C4-2B (cell line): ENCODE measurements at regions not wholly inside any gene's neighbourhood (a gene's known extent, or its start where the extent isn't known, plus 50 kb on each side); places are given as distances from the start of the nearest gene placed in this dataset.

Experiments
- H3K27ac ChIP-seq: fragments of 450-650 bp; 2 replicates; pipeline ENCODE4 v1.5.1; 2017
- ZFX ChIP-seq: fragments of 450-650 bp; IDR thresholded peaks from 2 replicates; pipeline ENCODE4 v1.6.1; 2017
- TF ChIP-seq, protein P1 (sequence below): fragments of 450-650 bp; conservative IDR thresholded peaks from 2 replicates; pipeline ENCODE4 v1.5.1; 2017; ENCODE audit warnings: mild to moderate bottlenecking

DNA sequence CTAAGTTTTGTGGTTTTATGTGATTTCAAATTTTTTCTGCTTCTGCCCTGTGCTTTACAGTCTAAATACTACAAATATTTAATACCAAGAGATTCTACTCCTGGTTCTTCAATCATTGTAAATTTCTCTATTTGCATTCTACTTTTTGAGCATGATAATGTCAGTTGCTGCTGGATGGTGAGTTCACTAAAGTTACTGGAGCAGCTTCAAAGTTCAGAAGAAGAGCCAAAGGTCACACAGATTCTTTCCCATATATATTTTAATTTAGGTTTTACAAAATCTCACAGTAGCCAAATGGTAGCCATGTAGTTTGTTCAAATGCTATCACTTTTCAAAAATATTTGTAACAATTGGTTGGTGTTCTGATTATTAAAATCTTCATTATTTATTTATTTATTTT lies 378.7 kb downstream of the TMEM232 start:
- no peak for TF ChIP-seq ZFX
- TF ChIP-seq, protein P1, sequence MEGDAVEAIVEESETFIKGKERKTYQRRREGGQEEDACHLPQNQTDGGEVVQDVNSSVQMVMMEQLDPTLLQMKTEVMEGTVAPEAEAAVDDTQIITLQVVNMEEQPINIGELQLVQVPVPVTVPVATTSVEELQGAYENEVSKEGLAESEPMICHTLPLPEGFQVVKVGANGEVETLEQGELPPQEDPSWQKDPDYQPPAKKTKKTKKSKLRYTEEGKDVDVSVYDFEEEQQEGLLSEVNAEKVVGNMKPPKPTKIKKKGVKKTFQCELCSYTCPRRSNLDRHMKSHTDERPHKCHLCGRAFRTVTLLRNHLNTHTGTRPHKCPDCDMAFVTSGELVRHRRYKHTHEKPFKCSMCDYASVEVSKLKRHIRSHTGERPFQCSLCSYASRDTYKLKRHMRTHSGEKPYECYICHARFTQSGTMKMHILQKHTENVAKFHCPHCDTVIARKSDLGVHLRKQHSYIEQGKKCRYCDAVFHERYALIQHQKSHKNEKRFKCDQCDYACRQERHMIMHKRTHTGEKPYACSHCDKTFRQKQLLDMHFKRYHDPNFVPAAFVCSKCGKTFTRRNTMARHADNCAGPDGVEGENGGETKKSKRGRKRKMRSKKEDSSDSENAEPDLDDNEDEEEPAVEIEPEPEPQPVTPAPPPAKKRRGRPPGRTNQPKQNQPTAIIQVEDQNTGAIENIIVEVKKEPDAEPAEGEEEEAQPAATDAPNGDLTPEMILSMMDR, result no peak
- no peak overlapping the region for H3K27ac ChIP-seq

DNA sequence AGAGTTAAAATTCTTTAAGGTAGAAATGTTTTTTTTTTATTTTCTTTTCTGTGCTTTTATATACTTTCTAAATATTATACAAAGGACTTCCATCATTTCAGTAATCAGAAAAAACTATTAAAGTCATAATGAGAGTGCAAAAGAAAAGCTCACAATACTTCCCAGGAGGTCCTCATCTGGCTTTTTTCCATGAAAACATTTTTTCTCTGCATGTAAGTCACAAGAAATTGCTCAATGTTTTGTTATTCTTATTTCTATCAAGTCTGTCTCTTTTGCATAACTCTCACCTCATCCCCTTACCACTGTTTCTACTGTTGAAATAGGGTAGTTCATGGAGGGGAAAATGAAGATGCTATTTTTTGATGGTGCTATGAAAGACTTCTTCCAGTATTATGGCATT lies 375.0 kb downstream of the TMEM232 start:
- TF ChIP-seq, protein P1, result no peak
- no peak for TF ChIP-seq ZFX

DNA sequence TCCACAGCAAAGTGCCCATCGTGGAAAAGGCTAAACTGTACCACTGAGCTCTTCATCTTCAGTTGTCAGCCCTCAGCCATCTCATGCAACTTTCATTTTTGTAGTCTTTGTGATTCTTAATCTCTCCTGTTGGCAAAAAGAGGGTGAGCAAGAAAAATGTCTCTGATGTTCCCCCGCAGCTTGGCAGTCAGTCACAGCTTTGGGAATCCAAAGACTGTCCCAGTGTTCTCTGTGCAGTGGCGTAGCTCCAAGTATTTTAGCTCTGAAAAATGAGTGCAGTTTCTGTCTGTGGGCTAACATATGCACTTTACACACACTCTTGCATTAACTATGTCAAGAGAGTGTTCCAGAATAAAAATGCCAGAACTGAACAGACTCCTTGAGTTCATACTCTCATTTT lies 372.2 kb downstream of the TMEM232 start:
- no peak overlapping the region for H3K27ac ChIP-seq
- no peak for TF ChIP-seq ZFX
- TF ChIP-seq, protein P1, result no peak

More for the DNA sequence above, 375.0 kb downstream of the TMEM232 start:
- no peak overlapping the region for H3K27ac ChIP-seq

DNA sequence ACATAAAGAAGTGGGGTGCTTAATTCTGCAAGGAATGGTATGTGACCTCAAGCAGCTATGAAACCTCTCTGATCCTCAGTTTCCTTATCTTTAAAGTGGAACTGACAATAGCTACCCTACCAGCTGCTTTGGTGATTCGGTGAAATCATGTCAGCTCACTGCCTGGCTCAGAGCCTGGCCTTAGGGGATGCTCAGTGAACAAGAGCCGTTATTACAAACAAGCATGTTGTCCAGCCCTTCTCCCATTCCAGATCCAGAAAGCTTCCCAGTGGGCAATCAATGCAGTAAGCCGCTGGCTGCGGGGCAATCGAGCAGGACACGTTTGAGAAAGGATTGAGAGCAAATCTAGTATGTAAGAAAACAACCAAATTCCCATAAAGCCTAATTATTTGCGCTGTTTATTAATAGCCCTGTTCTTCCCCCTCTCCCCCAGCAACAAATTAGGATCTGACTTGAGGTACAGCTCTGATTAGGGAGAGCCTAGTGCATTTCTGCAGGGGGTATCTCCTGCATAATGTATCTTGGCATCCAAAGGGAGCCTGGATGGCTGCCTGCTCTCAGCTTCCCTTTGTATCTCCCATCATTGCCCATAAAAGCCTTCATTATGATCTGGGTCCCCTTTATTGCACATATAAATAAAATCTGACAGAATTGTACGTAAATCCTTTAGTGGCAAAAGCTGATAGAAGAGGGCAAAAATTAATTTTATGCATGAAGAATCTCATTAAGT lies 371.4 kb downstream of the TMEM232 start:
- H3K27ac ChIP-seq, result no peak overlapping the region
- TF ChIP-seq, protein P1, result no peak
- no peak for TF ChIP-seq ZFX

DNA sequence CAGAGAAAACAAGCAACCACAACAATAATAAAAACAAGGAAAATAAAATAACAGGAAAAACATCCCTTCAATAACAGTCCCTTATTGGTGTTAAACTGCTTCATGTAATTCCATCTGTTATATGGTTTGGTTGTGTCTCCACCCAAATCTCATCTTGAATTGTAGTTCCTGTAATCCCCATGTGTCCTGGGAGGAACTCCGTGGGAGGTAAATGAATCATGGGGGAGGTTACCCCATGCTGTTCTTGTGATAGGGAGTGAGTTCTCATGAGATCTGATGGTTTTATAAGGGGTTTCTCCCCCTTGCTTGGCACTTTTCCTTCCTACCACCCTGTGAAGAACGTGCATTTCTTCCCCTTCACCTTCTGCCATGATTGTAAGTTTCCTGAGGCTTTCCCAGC lies 369.8 kb downstream of the TMEM232 start:
- H3K27ac ChIP-seq, result no peak overlapping the region
- no peak for TF ChIP-seq ZFX
- TF ChIP-seq, protein P1, result no peak

DNA sequence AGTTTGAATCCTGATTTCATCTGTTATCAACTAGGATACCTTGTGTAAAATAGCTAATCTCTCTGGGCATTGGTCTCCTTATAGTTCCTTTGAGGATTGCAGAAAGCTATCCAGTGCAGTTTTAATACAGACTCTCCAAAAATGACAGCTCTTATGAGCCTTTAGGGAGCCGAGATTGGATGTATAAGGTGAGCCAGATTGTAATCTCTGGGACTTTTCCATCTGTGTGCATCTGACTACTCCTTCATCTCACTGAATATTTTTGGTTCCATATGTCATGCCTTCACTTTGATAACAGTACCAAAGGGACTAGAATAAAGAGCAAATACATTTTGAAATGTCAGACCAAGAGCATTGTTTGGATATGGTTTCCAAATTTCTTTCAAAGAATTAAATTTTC lies 367.2 kb downstream of the TMEM232 start:
- TF ChIP-seq, protein P1, result no peak
- no peak for TF ChIP-seq ZFX
- H3K27ac ChIP-seq, result no peak overlapping the region

DNA sequence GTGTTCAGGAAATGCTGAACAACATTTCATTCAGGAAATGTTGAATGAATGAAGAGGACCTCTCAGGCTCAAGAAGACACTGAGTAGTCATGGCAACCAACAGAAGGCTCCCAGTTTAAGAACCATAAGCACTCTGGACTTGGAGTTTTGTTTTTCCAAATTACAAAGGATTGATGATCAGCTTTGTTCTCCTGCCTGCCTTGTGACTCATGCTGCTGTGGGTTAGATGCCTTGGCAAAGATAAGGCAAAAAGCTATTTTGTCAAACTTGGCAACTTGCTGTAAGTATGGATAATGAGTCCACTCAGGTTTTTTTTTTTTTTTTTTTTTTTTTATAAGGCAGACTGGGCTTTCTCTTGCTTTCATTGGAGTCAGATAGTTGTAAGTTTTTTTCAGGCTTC lies 365.0 kb downstream of the TMEM232 start:
- TF ChIP-seq, protein P1, result no peak
- TF ChIP-seq ZFX, result no peak
- no peak overlapping the region for H3K27ac ChIP-seq
